HEK293 (cell line): ENCODE measurements at regions not wholly inside any gene's neighbourhood (a gene's known extent, or its start where the extent isn't known, plus 50 kb on each side); places are given as distances from the start of the nearest gene placed in this dataset.

Experiments
- CTCF ChIA-PET: fragments of 350-600 bp; formaldehyde crosslinking; extraction: SDS; loops from one replicate; lab custom pipeline; 2021; ENCODE audit warnings: antibody characterized with exemption; lab: Yijun Ruan, JAX
- POLR2A ChIA-PET: fragments of 300-600 bp; formaldehyde crosslinking; extraction: SDS; loops from one replicate; lab custom pipeline; 2020; ENCODE audit warnings: antibody characterized with exemption, inconsistent platforms; lab: Yijun Ruan, JAX
- H3K27ac ChIP-seq: fragments of 200-500 bp; sonication (Bioruptor generic); 2 replicates; pipeline ENCODE4 v1.5.1; 2014; ENCODE audit warnings: low read depth, low read length, control low read depth, inconsistent platforms; ENCODE audit errors: extremely low read depth
- H3K36me3 ChIP-seq, 2 experiments: fragments of 200-500 bp in 1 of 2; sonication (Bioruptor generic) in 1 of 2; 1 replicate in 1 of 2; 2 replicates in 1 of 2; pipeline ENCODE4 v1.5.1; 2014 to 2017; ENCODE audit warnings: inconsistent platforms in 2 of 2, low read length in 2 of 2; ENCODE audit not compliant: control insufficient read depth in 2 of 2, insufficient read depth in 1 of 2
- H3K4me1 ChIP-seq: fragments of 200-500 bp; sonication (Bioruptor generic); 2 replicates; pipeline ENCODE4 v1.5.1; 2014; ENCODE audit warnings: mild to moderate bottlenecking, low read length, inconsistent platforms; ENCODE audit not compliant: control insufficient read depth, insufficient read depth
- H3K4me3 ChIP-seq: 2 replicates; pipeline ENCODE4 v1.5.1; 2011; ENCODE audit warnings: low read depth, mild to moderate bottlenecking, control low read depth, low read length, moderate library complexity
- H3K9me3 ChIP-seq: fragments of 200-500 bp; sonication (Bioruptor generic); 2 replicates; pipeline ENCODE4 v1.5.1; 2014; ENCODE audit warnings: low read depth, low read length, inconsistent platforms; ENCODE audit not compliant: control insufficient read depth, insufficient read depth
- BCL11A ChIP-seq: fragments of 450-650 bp; formaldehyde crosslinking; IDR thresholded peaks from 2 replicates; pipeline ENCODE4 v1.5.1; 2016; ENCODE audit warnings: low read depth, missing biosample characterization, missing genetic modification characterization
- GLI4 ChIP-seq: fragments of 450-650 bp; formaldehyde crosslinking; IDR thresholded peaks from 2 replicates; pipeline ENCODE4 v1.5.1; 2016; ENCODE audit warnings: missing biosample characterization, missing genetic modification characterization
- MYNN ChIP-seq: fragments of 450-650 bp; formaldehyde crosslinking; IDR thresholded peaks from 2 replicates; pipeline ENCODE4 v1.5.1; 2016; ENCODE audit warnings: missing biosample characterization, missing genetic modification characterization, borderline replicate concordance
- OSR2 ChIP-seq: fragments of 450-650 bp; formaldehyde crosslinking; IDR thresholded peaks from 2 replicates; pipeline ENCODE4 v1.5.1; 2016; ENCODE audit warnings: missing biosample characterization, missing genetic modification characterization
- PRDM10 ChIP-seq: fragments of 450-650 bp; formaldehyde crosslinking; IDR thresholded peaks from 2 replicates; pipeline ENCODE4 v1.5.1; 2016; ENCODE audit warnings: missing biosample characterization, missing genetic modification characterization
- RBAK ChIP-seq: fragments of 450-650 bp; formaldehyde crosslinking; IDR thresholded peaks from 2 replicates; pipeline ENCODE4 v1.5.1; 2016; ENCODE audit warnings: missing biosample characterization, missing genetic modification characterization
- REPIN1 ChIP-seq: fragments of 450-650 bp; formaldehyde crosslinking; IDR thresholded peaks from 2 replicates; pipeline ENCODE4 v1.5.1; 2017; ENCODE audit warnings: missing biosample characterization, missing genetic modification characterization, low read depth
- SP3 ChIP-seq: fragments of 450-650 bp; formaldehyde crosslinking; IDR thresholded peaks from 2 replicates; pipeline ENCODE4 v1.5.1; 2016; ENCODE audit warnings: missing biosample characterization, missing genetic modification characterization
- ZBTB48 ChIP-seq: fragments of 450-650 bp; formaldehyde crosslinking; IDR thresholded peaks from 2 replicates; pipeline ENCODE4 v1.5.1; 2016; ENCODE audit warnings: missing biosample characterization, missing genetic modification characterization
- ZEB2 ChIP-seq: fragments of 450-650 bp; formaldehyde crosslinking; IDR thresholded peaks from 2 replicates; pipeline ENCODE4 v1.5.1; 2016; ENCODE audit warnings: missing biosample characterization, missing genetic modification characterization
- ZNF132 ChIP-seq: fragments of 450-650 bp; formaldehyde crosslinking; IDR thresholded peaks from 2 replicates; pipeline ENCODE4 v1.5.1; 2017; ENCODE audit warnings: missing biosample characterization, missing genetic modification characterization, borderline replicate concordance
- ZNF140 ChIP-seq: fragments of 450-650 bp; formaldehyde crosslinking; IDR thresholded peaks from 2 replicates; pipeline ENCODE4 v1.5.1; 2016; ENCODE audit warnings: missing biosample characterization, missing genetic modification characterization
- ZNF18 ChIP-seq: fragments of 450-650 bp; formaldehyde crosslinking; IDR thresholded peaks from 2 replicates; pipeline ENCODE4 v1.5.1; 2016; ENCODE audit warnings: missing biosample characterization, missing genetic modification characterization
- ZNF202 ChIP-seq: fragments of 450-650 bp; formaldehyde crosslinking; IDR thresholded peaks from 2 replicates; pipeline ENCODE4 v1.5.1; 2016; ENCODE audit warnings: missing biosample characterization, missing genetic modification characterization, borderline replicate concordance
- ZNF350 ChIP-seq: fragments of 450-650 bp; formaldehyde crosslinking; IDR thresholded peaks from 2 replicates; pipeline ENCODE4 v1.5.0; 2017; ENCODE audit warnings: missing biosample characterization, mild to moderate bottlenecking, missing genetic modification characterization
- ZNF501 ChIP-seq: fragments of 450-650 bp; formaldehyde crosslinking; IDR thresholded peaks from 2 replicates; pipeline ENCODE4 v1.5.1; 2016; ENCODE audit warnings: missing biosample characterization, missing genetic modification characterization
- ZNF510 ChIP-seq: fragments of 450-650 bp; formaldehyde crosslinking; IDR thresholded peaks from 2 replicates; pipeline ENCODE4 v1.5.1; 2018; ENCODE audit warnings: mild to moderate bottlenecking, missing genetic modification characterization, missing biosample characterization; ENCODE audit not compliant: insufficient replicate concordance
- ZNF626 ChIP-seq: fragments of 450-650 bp; sonication (Bioruptor Pico); formaldehyde crosslinking; IDR thresholded peaks from 2 replicates; pipeline ENCODE4 v1.5.1; 2018; ENCODE audit warnings: missing biosample characterization, missing genetic modification characterization, inconsistent platforms
- ZNF629 ChIP-seq: fragments of 450-650 bp; formaldehyde crosslinking; IDR thresholded peaks from 2 replicates; pipeline ENCODE4 v1.5.1; 2017; ENCODE audit warnings: missing biosample characterization, missing genetic modification characterization
- ZNF654 ChIP-seq: fragments of 450-650 bp; formaldehyde crosslinking; IDR thresholded peaks from 2 replicates; pipeline ENCODE4 v1.5.1; 2016; ENCODE audit warnings: low read depth, missing biosample characterization, missing genetic modification characterization
- ZNF664 ChIP-seq: fragments of 450-650 bp; formaldehyde crosslinking; IDR thresholded peaks from 2 replicates; pipeline ENCODE4 v1.5.1; 2016; ENCODE audit warnings: missing biosample characterization, missing genetic modification characterization
- ZNF791 ChIP-seq: fragments of 450-650 bp; formaldehyde crosslinking; IDR thresholded peaks from 2 replicates; pipeline ENCODE4 v1.5.1; 2016; ENCODE audit warnings: missing biosample characterization, missing genetic modification characterization
- ZNF843 ChIP-seq: fragments of 450-650 bp; formaldehyde crosslinking; IDR thresholded peaks from 2 replicates; pipeline ENCODE4 v1.5.1; 2016; ENCODE audit warnings: missing biosample characterization, missing genetic modification characterization
- ZSCAN16 ChIP-seq: fragments of 450-650 bp; formaldehyde crosslinking; IDR thresholded peaks from 2 replicates; pipeline ENCODE4 v1.5.1; 2016; ENCODE audit warnings: missing biosample characterization, missing genetic modification characterization
- ZSCAN23 ChIP-seq: fragments of 450-650 bp; formaldehyde crosslinking; IDR thresholded peaks from 2 replicates; pipeline ENCODE4 v1.5.1; 2016; ENCODE audit warnings: missing biosample characterization, missing genetic modification characterization
- ZXDB ChIP-seq: fragments of 450-650 bp; formaldehyde crosslinking; IDR thresholded peaks from 2 replicates; pipeline ENCODE4 v1.5.1; 2016; ENCODE audit warnings: missing biosample characterization, missing genetic modification characterization
- TF ChIP-seq, protein P1 (sequence below): fragments of 450-650 bp; formaldehyde crosslinking; IDR thresholded peaks from 2 replicates; pipeline ENCODE4 v1.5.1; 2016; ENCODE audit warnings: missing biosample characterization, missing genetic modification characterization
- TF ChIP-seq, protein P2 (sequence below): fragments of 450-650 bp; formaldehyde crosslinking; IDR thresholded peaks from 2 replicates; pipeline ENCODE4 v1.5.1; 2016; ENCODE audit warnings: missing biosample characterization, missing genetic modification characterization, low read depth
- TF ChIP-seq, protein P3 (sequence below): fragments of 450-650 bp; formaldehyde crosslinking; IDR thresholded peaks from 2 replicates; pipeline ENCODE4 v1.5.1; 2017; ENCODE audit warnings: missing biosample characterization, missing genetic modification characterization

- TF ChIP-seq ZNF626 (tag by site-specific recombination) (no peak), ZNF350 (tag by site-specific recombination) (no peak), PRDM10 (tag by site-specific recombination) (no peak), ZNF510 (tag by site-specific recombination) (no peak), RBAK (tag by site-specific recombination) (no peak), ZNF654 (tag by site-specific recombination) (peak; percentile 83), ZXDB (tag by site-specific recombination) (no peak), REPIN1 (no peak), ZNF664 (tag by site-specific recombination) (no peak), ZSCAN16 (tag by site-specific recombination) (no peak), ZNF791 (tag by site-specific recombination) (no peak), ZEB2 (tag by site-specific recombination) (0 out of 2 replicates have a peak, but pooled peaks have one; percentile 16), ZNF132 (no peak), ZSCAN23 (tag by site-specific recombination) (no peak), ZNF18 (tag by site-specific recombination) (no peak), ZNF140 (tag by site-specific recombination) (no peak), ZBTB48 (no peak), OSR2 (tag by site-specific recombination) (no peak), ZNF843 (tag by site-specific recombination) (peak; percentile 32; the same call in 1 of the 2 replicates), ZNF501 (tag by site-specific recombination) (no peak)
- TF ChIP-seq, protein P1, sequence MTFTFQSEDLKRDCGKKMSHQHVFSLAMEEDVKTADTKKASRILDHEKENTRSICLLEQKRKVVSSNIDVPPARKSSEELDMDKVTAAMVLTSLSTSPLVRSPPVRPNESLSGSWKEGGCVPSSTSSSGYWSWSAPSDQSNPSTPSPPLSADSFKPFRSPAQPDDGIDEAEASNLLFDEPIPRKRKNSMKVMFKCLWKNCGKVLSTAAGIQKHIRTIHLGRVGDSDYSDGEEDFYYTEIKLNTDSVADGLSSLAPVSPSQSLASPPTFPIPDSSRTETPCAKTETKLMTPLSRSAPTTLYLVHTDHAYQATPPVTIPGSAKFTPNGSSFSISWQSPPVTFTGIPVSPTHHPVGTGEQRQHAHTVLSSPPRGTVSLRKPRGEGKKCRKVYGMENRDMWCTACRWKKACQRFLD (tag by site-specific recombination): no peak
- TF ChIP-seq, protein P2, sequence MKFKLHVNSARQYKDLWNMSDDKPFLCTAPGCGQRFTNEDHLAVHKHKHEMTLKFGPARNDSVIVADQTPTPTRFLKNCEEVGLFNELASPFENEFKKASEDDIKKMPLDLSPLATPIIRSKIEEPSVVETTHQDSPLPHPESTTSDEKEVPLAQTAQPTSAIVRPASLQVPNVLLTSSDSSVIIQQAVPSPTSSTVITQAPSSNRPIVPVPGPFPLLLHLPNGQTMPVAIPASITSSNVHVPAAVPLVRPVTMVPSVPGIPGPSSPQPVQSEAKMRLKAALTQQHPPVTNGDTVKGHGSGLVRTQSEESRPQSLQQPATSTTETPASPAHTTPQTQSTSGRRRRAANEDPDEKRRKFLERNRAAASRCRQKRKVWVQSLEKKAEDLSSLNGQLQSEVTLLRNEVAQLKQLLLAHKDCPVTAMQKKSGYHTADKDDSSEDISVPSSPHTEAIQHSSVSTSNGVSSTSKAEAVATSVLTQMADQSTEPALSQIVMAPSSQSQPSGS: no peak
Observed at GRCh38 chr9:86637515-86637914, 283.3 kb upstream of the TUT7 start (continued).

DNA sequence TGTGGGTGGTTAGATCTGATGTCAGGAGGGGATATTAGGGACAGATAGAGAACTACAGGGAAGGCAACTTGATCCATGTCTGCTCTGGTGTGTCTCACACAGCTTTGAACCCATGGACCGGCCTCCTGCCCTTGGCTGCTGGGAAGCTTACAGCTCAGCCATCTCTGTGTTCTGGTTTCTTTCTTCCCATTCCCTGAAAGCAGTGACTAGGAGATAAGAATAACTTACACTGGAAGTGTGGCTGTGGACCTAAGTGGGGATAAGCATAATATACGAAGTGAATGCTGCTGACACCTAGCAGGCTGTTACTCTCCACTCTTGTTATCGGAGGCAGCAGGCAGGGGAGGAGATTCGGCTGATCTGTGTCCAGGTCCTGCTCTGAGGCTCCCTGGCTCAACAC lies 282.3 kb upstream of the TUT7 start:
- ChIA-PET CTCF (interaction anchor here (0.8 to 3.7 kb wide), 10 partner anchors 9 to 694 kb away, joined by 3 to 18 read pairs (median 4); partner anchors contain the start of gene GAS1), POLR2A (no interaction called here)
- Histone ChIP-seq H3K36me3 (no peaks in the 10 kb centered on the region), H3K4me1 (peaks cover 10% of the 10 kb centered on the region), H3K4me3 (no peak overlapping the region), H3K27ac (no peak overlapping the region), H3K9me3 (no peaks in the 10 kb centered on the region; the same call in 1 of the 2 replicates)
- no peak for TF ChIP-seq MYNN (tag by site-specific recombination)
- TF ChIP-seq SP3 (tag by site-specific recombination): no peak
- TF ChIP-seq ZNF202 (tag by site-specific recombination): no peak
- no peak for TF ChIP-seq ZNF510 (tag by site-specific recombination)
- no peak for TF ChIP-seq GLI4 (tag by site-specific recombination)
- no peak for TF ChIP-seq BCL11A (tag by site-specific recombination)
- no peak for TF ChIP-seq ZNF629 (tag by site-specific recombination)
- TF ChIP-seq, protein P3, sequence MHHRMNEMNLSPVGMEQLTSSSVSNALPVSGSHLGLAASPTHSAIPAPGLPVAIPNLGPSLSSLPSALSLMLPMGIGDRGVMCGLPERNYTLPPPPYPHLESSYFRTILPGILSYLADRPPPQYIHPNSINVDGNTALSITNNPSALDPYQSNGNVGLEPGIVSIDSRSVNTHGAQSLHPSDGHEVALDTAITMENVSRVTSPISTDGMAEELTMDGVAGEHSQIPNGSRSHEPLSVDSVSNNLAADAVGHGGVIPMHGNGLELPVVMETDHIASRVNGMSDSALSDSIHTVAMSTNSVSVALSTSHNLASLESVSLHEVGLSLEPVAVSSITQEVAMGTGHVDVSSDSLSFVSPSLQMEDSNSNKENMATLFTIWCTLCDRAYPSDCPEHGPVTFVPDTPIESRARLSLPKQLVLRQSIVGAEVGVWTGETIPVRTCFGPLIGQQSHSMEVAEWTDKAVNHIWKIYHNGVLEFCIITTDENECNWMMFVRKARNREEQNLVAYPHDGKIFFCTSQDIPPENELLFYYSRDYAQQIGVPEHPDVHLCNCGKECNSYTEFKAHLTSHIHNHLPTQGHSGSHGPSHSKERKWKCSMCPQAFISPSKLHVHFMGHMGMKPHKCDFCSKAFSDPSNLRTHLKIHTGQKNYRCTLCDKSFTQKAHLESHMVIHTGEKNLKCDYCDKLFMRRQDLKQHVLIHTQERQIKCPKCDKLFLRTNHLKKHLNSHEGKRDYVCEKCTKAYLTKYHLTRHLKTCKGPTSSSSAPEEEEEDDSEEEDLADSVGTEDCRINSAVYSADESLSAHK (tag by site-specific recombination): no peak
